ENCODE measurements at regions not wholly inside any gene's neighbourhood (a gene's known extent, or its start where the extent isn't known, plus 50 kb on each side); places are given as distances from the start of the nearest gene placed in this dataset.

GRCh38 chr17:72414032-72414396, 293.2 kb downstream of the SOX9 start:
- DNase-seq, result no peak

GRCh38 chr17:72414967-72415853, 294.4 kb downstream of the SOX9 start:
- no peak for DNase-seq

- DNase-seq, result no peak
These were observed 295.3 kb downstream of the SOX9 start for GRCh38 chr17:72416054-72416675.

GRCh38 chr17:72416905-72417304, 296.1 kb downstream of the SOX9 start:
- no peak for DNase-seq

GRCh38 chr17:72417627-72418026, 296.8 kb downstream of the SOX9 start:
- no peak for DNase-seq

- DNase-seq, result no peak
These were observed 299.3 kb downstream of the SOX9 start for GRCh38 chr17:72419866-72420774.

GRCh38 chr17:72420775-72421127, 299.9 kb downstream of the SOX9 start:
- DNase-seq, result no peak

- DNase-seq, result peak; percentile 80
These were observed 300.6 kb downstream of the SOX9 start for GRCh38 chr17:72421128-72422092.

- DNase-seq, result no peak
These were observed 301.3 kb downstream of the SOX9 start for GRCh38 chr17:72422204-72422504.

- DNase-seq, result peak; percentile 41
These were observed 301.9 kb downstream of the SOX9 start for GRCh38 chr17:72422505-72423285.

GRCh38 chr17:72423286-72423589, 302.4 kb downstream of the SOX9 start:
- no peak for DNase-seq

GRCh38 chr17:72423718-72424117, 302.9 kb downstream of the SOX9 start:
- no peak for DNase-seq

GRCh38 chr17:72424505-72425117, 303.8 kb downstream of the SOX9 start:
- DNase-seq, result no peak

- no peak for DNase-seq
These were observed 304.4 kb downstream of the SOX9 start for GRCh38 chr17:72425133-72425793.

GRCh38 chr17:72425794-72426168, 305.0 kb downstream of the SOX9 start:
- no peak for DNase-seq

GRCh38 chr17:72426321-72426720, 305.5 kb downstream of the SOX9 start:
- DNase-seq, result no peak

GRCh38 chr17:72426948-72427760, 306.3 kb downstream of the SOX9 start:
- no peak for DNase-seq

- DNase-seq, result no peak
These were observed 306.9 kb downstream of the SOX9 start for GRCh38 chr17:72427761-72428109.

- DNase-seq, result no peak
These were observed 308.3 kb downstream of the SOX9 start for GRCh38 chr17:72429066-72429638.
